GM19438 (cell line): ENCODE measurements at regions not wholly inside any gene's neighbourhood (a gene's known extent, or its start where the extent isn't known, plus 50 kb on each side); places are given as distances from the start of the nearest gene placed in this dataset.
"Not testable (repeated sequence)": the region's sequence is repeated elsewhere in the genome, so short reads cannot be mapped to it uniquely, and the experiment has no call there.

ENCODE experiments used
- ATAC-seq: cut with Tn5 transposase; IDR thresholded peaks from one replicate; pipeline ENCODE4 v1.9.1; 2021; ENCODE audit warnings: low read depth; ENCODE audit not compliant: unreplicated experiment

GRCh38 chr3:26964313-26964712 lies 341.7 kb downstream of the LRRC3B start:
- ATAC-seq: no peak

- ATAC-seq: no peak
These were observed 342.3 kb downstream of the LRRC3B start for GRCh38 chr3:26964836-26965235.

GRCh38 chr3:26967501-26967900 lies 344.9 kb downstream of the LRRC3B start:
- ATAC-seq: no peak

GRCh38 chr3:26984416-26985390 lies 362.1 kb downstream of the LRRC3B start:
- ATAC-seq: no peak

- ATAC-seq: no peak
These were observed 366.5 kb downstream of the LRRC3B start for GRCh38 chr3:26989037-26989436.

- no peak for ATAC-seq
These were observed 372.0 kb downstream of the NEK10 start for GRCh38 chr3:26997226-26997625.

- no peak for ATAC-seq
These were observed 358.3 kb downstream of the NEK10 start for GRCh38 chr3:27010834-27011233.

- ATAC-seq: no peak
These were observed 347.0 kb downstream of the NEK10 start for GRCh38 chr3:27022096-27022761.

GRCh38 chr3:27024493-27024892 lies 344.7 kb downstream of the NEK10 start:
- no peak for ATAC-seq

- ATAC-seq: no peak
These were observed 343.5 kb downstream of the NEK10 start for GRCh38 chr3:27025718-27026117.

GRCh38 chr3:27031476-27031875 lies 337.7 kb downstream of the NEK10 start:
- ATAC-seq: no peak

- ATAC-seq: no peak
These were observed 334.9 kb downstream of the NEK10 start for GRCh38 chr3:27034255-27034654.

GRCh38 chr3:27040674-27041073 lies 328.5 kb downstream of the NEK10 start:
- no peak for ATAC-seq

GRCh38 chr3:27042541-27042940 lies 326.6 kb downstream of the NEK10 start:
- not testable (repeated sequence) for ATAC-seq

GRCh38 chr3:27043328-27043955 lies 325.7 kb downstream of the NEK10 start:
- no peak for ATAC-seq

GRCh38 chr3:27044931-27045481 lies 324.2 kb downstream of the NEK10 start:
- ATAC-seq: no peak

- ATAC-seq: no peak
These were observed 322.8 kb downstream of the NEK10 start for GRCh38 chr3:27046351-27046750.

- ATAC-seq: no peak
These were observed 319.4 kb downstream of the NEK10 start for GRCh38 chr3:27049792-27050191.

GRCh38 chr3:27051527-27051926 lies 317.7 kb downstream of the NEK10 start:
- not testable (repeated sequence) for ATAC-seq

GRCh38 chr3:27056326-27056725 lies 312.9 kb downstream of the NEK10 start:
- no peak for ATAC-seq

- ATAC-seq: no peak
These were observed 309.7 kb downstream of the NEK10 start for GRCh38 chr3:27059489-27059888.
